A673 (cell line): ENCODE measurements at regions not wholly inside any gene's neighbourhood (a gene's known extent, or its start where the extent isn't known, plus 50 kb on each side); places are given as distances from the start of the nearest gene placed in this dataset.

Experiments
- EZH2 ChIP-seq: fragments of 200-600 bp; sonication (generic); IDR thresholded peaks from 2 replicates; pipeline ENCODE4 v1.6.1; 2017; ENCODE audit warnings: borderline replicate concordance, low read depth, mild to moderate bottlenecking, mixed read lengths, antibody characterized with exemption, low read length; ENCODE audit not compliant: poor library complexity, severe bottlenecking
- TF ChIP-seq, protein P1 (sequence below): fragments of 300-800, 200-600 bp; sonication (generic); conservative IDR thresholded peaks from 2 replicates; pipeline ENCODE4 v1.5.1; 2017; ENCODE audit warnings: low read depth, mild to moderate bottlenecking, antibody characterized with exemption, low read length, moderate library complexity, mixed read lengths

DNA sequence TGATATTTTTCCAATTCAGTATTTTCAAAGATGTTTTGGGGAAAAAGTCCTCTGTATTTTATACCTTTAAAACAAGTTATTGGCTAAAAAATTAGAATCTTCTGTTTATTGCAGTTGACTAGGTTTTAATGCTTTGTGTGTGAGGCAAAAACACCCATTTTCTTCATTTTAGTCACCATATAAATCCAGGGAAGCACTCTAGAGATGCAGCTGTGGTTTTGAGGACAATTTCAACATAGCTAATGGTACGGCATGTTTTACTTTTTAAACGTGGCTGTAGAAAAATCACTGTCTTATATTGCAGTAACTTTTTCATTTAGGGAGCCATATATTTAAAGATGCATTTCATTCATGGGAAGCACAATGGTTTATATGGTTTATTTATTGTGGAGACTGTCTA, 129.1 kb upstream of the PITX2 start:
- TF ChIP-seq, protein P1, sequence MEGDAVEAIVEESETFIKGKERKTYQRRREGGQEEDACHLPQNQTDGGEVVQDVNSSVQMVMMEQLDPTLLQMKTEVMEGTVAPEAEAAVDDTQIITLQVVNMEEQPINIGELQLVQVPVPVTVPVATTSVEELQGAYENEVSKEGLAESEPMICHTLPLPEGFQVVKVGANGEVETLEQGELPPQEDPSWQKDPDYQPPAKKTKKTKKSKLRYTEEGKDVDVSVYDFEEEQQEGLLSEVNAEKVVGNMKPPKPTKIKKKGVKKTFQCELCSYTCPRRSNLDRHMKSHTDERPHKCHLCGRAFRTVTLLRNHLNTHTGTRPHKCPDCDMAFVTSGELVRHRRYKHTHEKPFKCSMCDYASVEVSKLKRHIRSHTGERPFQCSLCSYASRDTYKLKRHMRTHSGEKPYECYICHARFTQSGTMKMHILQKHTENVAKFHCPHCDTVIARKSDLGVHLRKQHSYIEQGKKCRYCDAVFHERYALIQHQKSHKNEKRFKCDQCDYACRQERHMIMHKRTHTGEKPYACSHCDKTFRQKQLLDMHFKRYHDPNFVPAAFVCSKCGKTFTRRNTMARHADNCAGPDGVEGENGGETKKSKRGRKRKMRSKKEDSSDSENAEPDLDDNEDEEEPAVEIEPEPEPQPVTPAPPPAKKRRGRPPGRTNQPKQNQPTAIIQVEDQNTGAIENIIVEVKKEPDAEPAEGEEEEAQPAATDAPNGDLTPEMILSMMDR = no peak
- TF ChIP-seq EZH2 = no peak
